HepG2 (cell line): ENCODE measurements at regions not wholly inside any gene's neighbourhood (a gene's known extent, or its start where the extent isn't known, plus 50 kb on each side); places are given as distances from the start of the nearest gene placed in this dataset.

Experiments used
- ATAC-seq: fragments of 200-7000 bp; cut with Tn5 transposase; 3 replicates; pipeline ENCODE4 v1.9.1; 2020; ENCODE audit warnings: mild to moderate bottlenecking, moderate library complexity
- BruUV-seq: library from RNA; stranded (reverse); fragments of 400-500 nt; replicated peaks from 2 replicates; lab custom pipeline; 2021; lab: Mats Ljungman, UMichigan
- CTCF ChIA-PET: fragments of 300-600 bp; formaldehyde crosslinking; extraction: SDS; loops from one replicate; lab custom pipeline; 2021; ENCODE audit warnings: low total read pairs, inconsistent platforms, low intra/inter-chr PET ratio; lab: Yijun Ruan, JAX
- POLR2A ChIA-PET: fragments of 350-600 bp; sonication (Branson Sonifier 250); formaldehyde crosslinking; loops from one replicate; lab custom pipeline; 2020; ENCODE audit warnings: antibody characterized with exemption, inconsistent platforms; lab: Yijun Ruan, JAX
- DNase-seq: peaks from one replicate; pipeline ENCODE4 v3.0.0-alpha.2; 2015; ENCODE audit warnings: low spot score
- FAIRE-seq: peaks from 3 replicates; lab custom pipeline; 2011; peaks lifted over from hg19 to GRCh38; lab: Jason Lieb, UNC
- H2AFZ ChIP-seq: one replicate; pipeline ENCODE4 v1.6.1; 2011; ENCODE audit warnings: low read length, inconsistent platforms
- H3K27ac ChIP-seq: fragments of 300-600 bp; 3 replicates; pipeline ENCODE4 v1.8.0; 2011; ENCODE audit warnings: mixed run types, mild to moderate bottlenecking, mixed read lengths, low read length, inconsistent platforms; ENCODE audit not compliant: insufficient read depth; ENCODE audit errors: extremely low read length
- H3K27me3 ChIP-seq, 2 experiments: fragments of 200-600 bp in 1 of 2; 2 replicates in 1 of 2; 3 replicates in 1 of 2; pipeline versions ENCODE4 v1.6.0 to v1.8.0; 2011; ENCODE audit warnings: low read length in 2 of 2, mild to moderate bottlenecking in 2 of 2, moderate library complexity in 2 of 2, inconsistent platforms in 1 of 2; ENCODE audit not compliant: insufficient read depth in 2 of 2, control insufficient read depth in 1 of 2
- H3K36me3 ChIP-seq, 2 experiments: fragments of 200-600 bp in 1 of 2; replicated peaks in 1 of 2; 2 replicates in 1 of 2; 3 replicates in 1 of 2; pipeline versions ENCODE4 v1.5.1 to v1.8.0; 2011; ENCODE audit warnings: low read length in 2 of 2, inconsistent platforms in 1 of 2; ENCODE audit not compliant: insufficient read depth in 2 of 2, control insufficient read depth in 1 of 2
- H3K4me1 ChIP-seq: 2 replicates; pipeline ENCODE4 v1.5.1; 2012; ENCODE audit warnings: low read length, inconsistent platforms; ENCODE audit not compliant: insufficient read depth
- H3K4me2 ChIP-seq: 2 replicates; pipeline ENCODE4 v1.6.0; 2011; ENCODE audit warnings: low read depth, low read length, inconsistent platforms
- H3K4me3 ChIP-seq, 3 experiments: fragments of 200-600 bp in 1 of 3; sonication (generic), shearing (Covaris generic) in 1 of 3; replicated peaks in 1 of 3; 2 replicates each; pipeline ENCODE4 v1.5.1; 2011 to 2016; ENCODE audit warnings: low read length in 3 of 3, inconsistent platforms in 2 of 3, low read depth in 2 of 3, mild to moderate bottlenecking in 2 of 3, control low read depth in 1 of 3, mixed read lengths in 1 of 3; ENCODE audit not compliant: insufficient read depth in 1 of 3
- H3K79me2 ChIP-seq: one replicate; pipeline ENCODE4 v1.6.1; 2011; ENCODE audit warnings: low read length, inconsistent platforms; ENCODE audit not compliant: insufficient read depth
- H3K9ac ChIP-seq: 2 replicates; pipeline ENCODE4 v1.6.0; 2011; ENCODE audit warnings: mild to moderate bottlenecking, low read depth, low read length, inconsistent platforms; ENCODE audit not compliant: insufficient read depth
- H3K9me3 ChIP-seq: 2 replicates; pipeline ENCODE4 v1.5.1; 2012; ENCODE audit warnings: mild to moderate bottlenecking, low read length
- H4K20me1 ChIP-seq: 2 replicates; pipeline ENCODE4 v1.6.0; 2011; ENCODE audit warnings: inconsistent platforms, mild to moderate bottlenecking, low read length, moderate library complexity; ENCODE audit not compliant: insufficient read depth
- ARNT ChIP-seq: fragments of 450-650 bp; IDR thresholded peaks from 2 replicates; pipeline ENCODE4 v1.6.1; 2017
- ATF1 ChIP-seq: IDR thresholded peaks from 2 replicates; pipeline ENCODE4 v1.6.1; 2016; ENCODE audit warnings: mild to moderate bottlenecking, control low read depth
- ATF7 ChIP-seq, 2 experiments: fragments of 450-650 bp in 1 of 2; sonication (generic) in 1 of 2; formaldehyde crosslinking in 1 of 2; IDR thresholded peaks; 2 replicates each; pipeline versions ENCODE4 v1.4.0 to v1.6.1; 2016 to 2020; ENCODE audit warnings: antibody characterized with exemption in 1 of 2, mild to moderate bottlenecking in 1 of 2, missing genetic modification reagents in 1 of 2
- CREB1 ChIP-seq, 2 experiments: fragments of 450-650 bp in 1 of 2; IDR thresholded peaks; 2 replicates each; pipeline ENCODE4 v1.6.1; 2016 to 2017; ENCODE audit warnings: control low read depth in 1 of 2, mild to moderate bottlenecking in 1 of 2, missing compliant biosample characterization in 1 of 2, missing genetic modification characterization in 1 of 2
- MAF1 ChIP-seq: sonication (generic); formaldehyde crosslinking; IDR thresholded peaks from 2 replicates; pipeline ENCODE4 v1.5.0; 2020; ENCODE audit warnings: missing genetic modification reagents, borderline replicate concordance
- MEIS2 ChIP-seq: sonication (generic); formaldehyde crosslinking; IDR thresholded peaks from 2 replicates; pipeline ENCODE4 v1.9.0; 2021; ENCODE audit warnings: mild to moderate bottlenecking, missing genetic modification reagents
- NFE2L2 ChIP-seq: fragments of 150-350 bp; IDR thresholded peaks from 2 replicates; pipeline ENCODE4 v1.6.1; 2014; ENCODE audit warnings: low read length
- NKX3-1 ChIP-seq: sonication (generic); formaldehyde crosslinking; IDR thresholded peaks from 2 replicates; pipeline ENCODE4 v1.5.0; 2020; ENCODE audit warnings: missing genetic modification reagents
- RBM22 ChIP-seq: fragments of 200-400 bp; formaldehyde crosslinking; optimal IDR thresholded peaks from 2 replicates; pipeline ENCODE3; 2017; ENCODE audit warnings: mild to moderate bottlenecking, low read length, moderate library complexity
- ZNF207 ChIP-seq: fragments of 450-650 bp; IDR thresholded peaks from 2 replicates; pipeline ENCODE4 v1.6.1; 2016; ENCODE audit warnings: antibody characterized with exemption, borderline replicate concordance
- ZNF496 ChIP-seq: sonication (generic); formaldehyde crosslinking; IDR thresholded peaks from 2 replicates; pipeline ENCODE4 v1.8.1; 2023; ENCODE audit warnings: mild to moderate bottlenecking, moderate library complexity, missing genetic modification reagents; ENCODE audit not compliant: insufficient replicate concordance
- ZNF629 ChIP-seq: sonication (generic); formaldehyde crosslinking; conservative IDR thresholded peaks from 2 replicates; pipeline ENCODE4 v1.5.0; 2020; ENCODE audit warnings: missing genetic modification reagents
- WGBS: methylation state at CpG from one replicate; pipeline ENCODE4 v1.1.6; 2017; ENCODE audit warnings: low lambda C conversion rate; 5-methylcytosine and 5-hydroxymethylcytosine counted together
- in situ Hi-C: cut with HindIII; loops from 2 replicates; pipeline ENCODE4 v1.10.0; 2017; ENCODE audit warnings: low pct_unique_long_range_greater_than_20kb; ENCODE audit not compliant: extremely low pct_ligation_motif_present
- intact Hi-C: fragments of 100-400 bp; cut with micrococcal nuclease; formaldehyde crosslinking; loops from one replicate; pipeline ENCODE4 v1.10.0; 2022; ENCODE audit not compliant: unreplicated experiment
- TF ChIP-seq, protein P1 (sequence below): sonication (generic); formaldehyde crosslinking; IDR thresholded peaks from 2 replicates; pipeline ENCODE4 v1.4.0; 2020; ENCODE audit warnings: mild to moderate bottlenecking, missing genetic modification reagents, borderline replicate concordance
- TF ChIP-seq, protein P2 (sequence below): sonication (generic); formaldehyde crosslinking; IDR thresholded peaks from 2 replicates; pipeline ENCODE4 v1.8.0; 2022; ENCODE audit warnings: missing genetic modification reagents, mild to moderate bottlenecking, borderline replicate concordance

DNA sequence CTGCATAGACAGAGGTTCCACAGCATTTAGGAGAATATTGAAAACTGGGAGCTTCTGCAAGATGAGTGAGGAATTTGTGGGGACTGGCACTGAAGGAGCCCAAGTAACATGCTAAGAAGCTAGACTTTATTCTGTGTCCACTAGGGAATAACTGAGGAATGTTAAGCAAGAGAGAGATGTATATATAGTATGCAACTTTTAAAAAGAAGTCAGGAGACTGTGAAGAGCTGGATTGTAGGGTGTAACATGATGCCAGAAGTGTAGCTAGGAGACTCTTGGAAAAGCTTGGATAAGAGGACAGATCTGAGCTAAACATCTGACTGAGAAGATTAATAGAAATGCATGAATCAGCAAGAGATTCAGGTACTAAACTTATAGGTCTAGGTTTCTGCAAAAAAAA, 270.6 kb upstream of the MMADHC start:
- ATAC-seq (no peak), DNase-seq (no peak), FAIRE-seq (no peak)
- no peak overlapping the region for H3K9ac ChIP-seq
- no peaks in the 10 kb centered on the region for H4K20me1 ChIP-seq
- ChIA-PET CTCF (no interaction called here), POLR2A (no interaction called here)
- H3K4me3 ChIP-seq = no peak overlapping the region
- TF ChIP-seq, protein P1, sequence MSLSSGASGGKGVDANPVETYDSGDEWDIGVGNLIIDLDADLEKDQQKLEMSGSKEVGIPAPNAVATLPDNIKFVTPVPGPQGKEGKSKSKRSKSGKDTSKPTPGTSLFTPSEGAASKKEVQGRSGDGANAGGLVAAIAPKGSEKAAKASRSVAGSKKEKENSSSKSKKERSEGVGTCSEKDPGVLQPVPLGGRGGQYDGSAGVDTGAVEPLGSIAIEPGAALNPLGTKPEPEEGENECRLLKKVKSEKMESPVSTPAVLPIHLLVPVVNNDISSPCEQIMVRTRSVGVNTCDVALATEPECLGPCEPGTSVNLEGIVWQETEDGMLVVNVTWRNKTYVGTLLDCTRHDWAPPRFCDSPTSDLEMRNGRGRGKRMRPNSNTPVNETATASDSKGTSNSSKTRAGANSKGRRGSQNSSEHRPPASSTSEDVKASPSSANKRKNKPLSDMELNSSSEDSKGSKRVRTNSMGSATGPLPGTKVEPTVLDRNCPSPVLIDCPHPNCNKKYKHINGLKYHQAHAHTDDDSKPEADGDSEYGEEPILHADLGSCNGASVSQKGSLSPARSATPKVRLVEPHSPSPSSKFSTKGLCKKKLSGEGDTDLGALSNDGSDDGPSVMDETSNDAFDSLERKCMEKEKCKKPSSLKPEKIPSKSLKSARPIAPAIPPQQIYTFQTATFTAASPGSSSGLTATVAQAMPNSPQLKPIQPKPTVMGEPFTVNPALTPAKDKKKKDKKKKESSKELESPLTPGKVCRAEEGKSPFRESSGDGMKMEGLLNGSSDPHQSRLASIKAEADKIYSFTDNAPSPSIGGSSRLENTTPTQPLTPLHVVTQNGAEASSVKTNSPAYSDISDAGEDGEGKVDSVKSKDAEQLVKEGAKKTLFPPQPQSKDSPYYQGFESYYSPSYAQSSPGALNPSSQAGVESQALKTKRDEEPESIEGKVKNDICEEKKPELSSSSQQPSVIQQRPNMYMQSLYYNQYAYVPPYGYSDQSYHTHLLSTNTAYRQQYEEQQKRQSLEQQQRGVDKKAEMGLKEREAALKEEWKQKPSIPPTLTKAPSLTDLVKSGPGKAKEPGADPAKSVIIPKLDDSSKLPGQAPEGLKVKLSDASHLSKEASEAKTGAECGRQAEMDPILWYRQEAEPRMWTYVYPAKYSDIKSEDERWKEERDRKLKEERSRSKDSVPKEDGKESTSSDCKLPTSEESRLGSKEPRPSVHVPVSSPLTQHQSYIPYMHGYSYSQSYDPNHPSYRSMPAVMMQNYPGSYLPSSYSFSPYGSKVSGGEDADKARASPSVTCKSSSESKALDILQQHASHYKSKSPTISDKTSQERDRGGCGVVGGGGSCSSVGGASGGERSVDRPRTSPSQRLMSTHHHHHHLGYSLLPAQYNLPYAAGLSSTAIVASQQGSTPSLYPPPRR (CRISPR knock-in tag) = no peak
- TF ChIP-seq RBM22 = no peak
- TF ChIP-seq ZNF496 = no peak
- no TSS peak for BruUV-seq
- intact Hi-C loops (no loop called here), in situ Hi-C loops (no loop called here)
- H3K4me1 ChIP-seq = peaks cover 16% of the 10 kb centered on the region; the same call in 1 of the 2 replicates
- no peaks in the 10 kb centered on the region for H3K79me2 ChIP-seq
- no peak overlapping the region for H3K27ac ChIP-seq
- no peak overlapping the region for H2AFZ ChIP-seq
- no peaks in the 10 kb centered on the region for H3K27me3 ChIP-seq
- H3K4me2 ChIP-seq = no peak overlapping the region
- H3K9me3 ChIP-seq = peaks cover 36% of the 10 kb centered on the region
- no peaks in the 10 kb centered on the region for H3K36me3 ChIP-seq

DNA sequence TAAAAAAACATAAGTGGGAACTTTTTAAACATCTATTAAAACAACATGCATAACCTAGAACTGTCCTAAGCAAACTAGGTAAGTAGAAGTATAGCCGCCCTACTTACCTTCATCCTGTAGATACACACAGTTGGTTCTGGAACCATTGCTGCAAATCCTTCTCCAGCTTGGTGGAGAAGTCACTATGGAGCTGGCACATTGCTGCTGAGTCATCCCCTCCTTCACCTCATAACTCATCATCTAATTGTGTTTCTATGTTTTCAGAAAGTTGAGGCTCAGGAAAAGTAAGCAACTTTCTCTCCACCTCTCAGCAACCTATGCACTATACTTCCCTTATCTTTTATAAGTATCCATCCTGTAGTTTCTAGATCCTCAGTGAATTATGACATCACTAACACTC, 269.8 kb upstream of the MMADHC start:
- no peak for ATAC-seq
- TF ChIP-seq ATF7 (IDR thresholded peaks at IDR 0.05) (peak; percentile 67), ATF7 (CRISPR knock-in tag; IDR thresholded peaks at IDR 0.05) (no peak), ARNT (no peak), CREB1 (IDR thresholded peaks at IDR 0.05) (peak; percentile 33; the same call in 1 of the 2 replicates), CREB1 (CRISPR knock-in tag; IDR thresholded peaks at IDR 0.05) (no peak), NKX3-1 (CRISPR knock-in tag) (no peak), MEIS2 (no peak), MAF1 (CRISPR knock-in tag) (no peak), ZNF629 (CRISPR knock-in tag) (no peak), NFE2L2 (peak; percentile 65; the same call in 1 of the 2 replicates), ZNF207 (no peak), ATF1 (CRISPR knock-in tag) (no peak)
- TF ChIP-seq, protein P2, sequence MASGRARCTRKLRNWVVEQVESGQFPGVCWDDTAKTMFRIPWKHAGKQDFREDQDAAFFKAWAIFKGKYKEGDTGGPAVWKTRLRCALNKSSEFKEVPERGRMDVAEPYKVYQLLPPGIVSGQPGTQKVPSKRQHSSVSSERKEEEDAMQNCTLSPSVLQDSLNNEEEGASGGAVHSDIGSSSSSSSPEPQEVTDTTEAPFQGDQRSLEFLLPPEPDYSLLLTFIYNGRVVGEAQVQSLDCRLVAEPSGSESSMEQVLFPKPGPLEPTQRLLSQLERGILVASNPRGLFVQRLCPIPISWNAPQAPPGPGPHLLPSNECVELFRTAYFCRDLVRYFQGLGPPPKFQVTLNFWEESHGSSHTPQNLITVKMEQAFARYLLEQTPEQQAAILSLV (CRISPR knock-in tag) = no peak
- Histone ChIP-seq H3K4me2 (no peak overlapping the region), H3K27me3 (no peaks in the 10 kb centered on the region), H3K9me3 (peaks cover 29% of the 10 kb centered on the region), H4K20me1 (no peaks in the 10 kb centered on the region), H3K27ac (no peak overlapping the region), H3K9ac (no peak overlapping the region), H3K36me3 (no peaks in the 10 kb centered on the region), H3K4me3 (no peak overlapping the region), H3K4me1 (peaks cover 16% of the 10 kb centered on the region; the same call in 1 of the 2 replicates), H2AFZ (no peak overlapping the region), H3K79me2 (no peaks in the 10 kb centered on the region)
- BruUV-seq = no TSS peak
- intact Hi-C loops = no loop called here
- DNase-seq = no peak
- POLR2A ChIA-PET = no interaction called here
- FAIRE-seq = no peak
- in situ Hi-C loops = no loop called here
- 57% methylated on average over 1 of the region's 1 CpG for WGBS
- CTCF ChIA-PET = no interaction called here
